ENCODE measurements at regions not wholly inside any gene's neighbourhood (a gene's known extent, or its start where the extent isn't known, plus 50 kb on each side); places are given as distances from the start of the nearest gene placed in this dataset.

GRCh38 chr10:29950391-29950790, 109.0 kb downstream of the JCAD start:
- no peak for TF ChIP-seq HCFC1 (IDR thresholded peaks at IDR 0.05; ENCODE audit: low read depth, low read length)
- no peak for TF ChIP-seq RBM17 (IDR thresholded peaks at IDR 0.05; ENCODE audit: borderline replicate concordance, low read depth, low read length)
- no peak for TF ChIP-seq ZNF436 (CRISPR knock-in tag; IDR thresholded peaks at IDR 0.05)
- TF ChIP-seq ELK3 (CRISPR knock-in tag; IDR thresholded peaks at IDR 0.05) = no peak
- no peaks in the 10 kb centered on the region for H3K4me1 ChIP-seq (replicated peaks in 1 of 2; ENCODE audit: control insufficient read depth in 2 of 2, insufficient read depth in 2 of 2, low read length in 2 of 2)
- WGBS (ENCODE audit: insufficient coverage, low coverage, missing lambda C conversion rate) = 4% methylated on average over 5 of the region's 5 CpGs
- H3K9me1 ChIP-seq (ENCODE audit: control insufficient read depth, insufficient read depth, low read length) = no peaks in the 10 kb centered on the region
- CTCF ChIA-PET (ENCODE audit: low intra/inter-chr PET ratio) = no interaction called here
- H3K4me2 ChIP-seq (ENCODE audit: insufficient read depth, low read length) = no peak overlapping the region
- H3K9ac ChIP-seq (ENCODE audit: insufficient read depth in 1 of 2, low read depth in 2 of 2, low read length in 2 of 2) = no peak overlapping the region
- intact Hi-C loops (cut with micrococcal nuclease) (no loop called here), in situ Hi-C loops (cut with MboI) (no loop called here)
- H3K36me3 ChIP-seq (ENCODE audit: control insufficient read depth, insufficient read depth, low read length) = no peaks in the 10 kb centered on the region
- no peaks in the 10 kb centered on the region for H3K9me3 ChIP-seq (replicated peaks; ENCODE audit: control insufficient read depth, insufficient read depth, low read depth, low read length)
- DNase-seq (ENCODE audit: extremely low read depth in 1 of 4, low spot score in 3 of 4) (no peak), FAIRE-seq (no peak), ATAC-seq (no peak)
- H3K27ac ChIP-seq (ENCODE audit: extremely low read depth, low read depth, low read length) = no peak overlapping the region
- H3K27me3 ChIP-seq (ENCODE audit: control insufficient read depth in 2 of 2, insufficient read depth in 2 of 2, low read length in 2 of 2) = peaks cover 2 to 18% of the 10 kb centered on the region in 2 experiments; a peak in 3 of 5 replicates
- H4K20me1 ChIP-seq (replicated peaks; ENCODE audit: control insufficient read depth, insufficient read depth, low read length) = no peaks in the 10 kb centered on the region
- no TSS peak for BruUV-seq (replicated peaks)
- no peak overlapping the region for H3K4me3 ChIP-seq
- POLR2A ChIA-PET = no interaction called here
- H3K79me2 ChIP-seq (ENCODE audit: control insufficient read depth, insufficient read depth, low read length) = no peaks in the 10 kb centered on the region
- H2AFZ ChIP-seq (ENCODE audit: low read depth, low read length) = no peak overlapping the region

GRCh38 chr10:29949411-29950011, 109.9 kb downstream of the JCAD start:
- Histone ChIP-seq H3K4me2 (ENCODE audit: insufficient read depth, low read length) (no peak overlapping the region), H3K27ac (ENCODE audit: extremely low read depth, low read depth, low read length) (no peak overlapping the region), H3K4me3 (no peak overlapping the region), H3K36me3 (ENCODE audit: control insufficient read depth, insufficient read depth, low read length) (no peaks in the 10 kb centered on the region), H3K4me1 (replicated peaks in 1 of 2; ENCODE audit: control insufficient read depth in 2 of 2, insufficient read depth in 2 of 2, low read length in 2 of 2) (no peaks in the 10 kb centered on the region), H3K79me2 (ENCODE audit: control insufficient read depth, insufficient read depth, low read length) (no peaks in the 10 kb centered on the region), H3K9me3 (replicated peaks; ENCODE audit: control insufficient read depth, insufficient read depth, low read depth, low read length) (no peaks in the 10 kb centered on the region), H4K20me1 (replicated peaks; ENCODE audit: control insufficient read depth, insufficient read depth, low read length) (no peaks in the 10 kb centered on the region), H2AFZ (ENCODE audit: low read depth, low read length) (no peak overlapping the region), H3K9me1 (ENCODE audit: control insufficient read depth, insufficient read depth, low read length) (no peaks in the 10 kb centered on the region), H3K9ac (ENCODE audit: insufficient read depth in 1 of 2, low read depth in 2 of 2, low read length in 2 of 2) (no peak overlapping the region), H3K27me3 (ENCODE audit: control insufficient read depth in 2 of 2, insufficient read depth in 2 of 2, low read length in 2 of 2) (peaks cover 2 to 17% of the 10 kb centered on the region in 2 experiments; a peak in 2 of 5 replicates)
- 5% methylated on average over 5 of the region's 5 CpGs for WGBS (ENCODE audit: insufficient coverage, low coverage, missing lambda C conversion rate)
- ATAC-seq (no peak), FAIRE-seq (no peak), DNase-seq (ENCODE audit: extremely low read depth in 1 of 4, low spot score in 3 of 4) (no peak)
- ChIA-PET POLR2A (no interaction called here), CTCF (ENCODE audit: low intra/inter-chr PET ratio) (no interaction called here)
- intact Hi-C loops (cut with micrococcal nuclease) = no loop called here
- in situ Hi-C loops (cut with MboI) = no loop called here
- BruUV-seq (replicated peaks) = no TSS peak
- peak; percentile 37 for TF ChIP-seq MEIS2 (IDR thresholded peaks at IDR 0.05; ENCODE audit: partially characterized antibody)
- TF ChIP-seq GTF2B (IDR thresholded peaks at IDR 0.05; ENCODE audit: extremely low read depth, insufficient read length) = no peak
- no peak for TF ChIP-seq SP1 (CRISPR knock-in tag; IDR thresholded peaks at IDR 0.05)
- no peak for TF ChIP-seq MTA3 (IDR thresholded peaks at IDR 0.05; ENCODE audit: borderline replicate concordance)
- TF ChIP-seq MAX (CRISPR knock-in tag; IDR thresholded peaks at IDR 0.05) = no peak
- no peak for TF ChIP-seq ZNF512 (tag; IDR thresholded peaks at IDR 0.05)

All from K562 (cell line).